Endodermal cell (in vitro differentiated cells): ENCODE measurements at regions not wholly inside any gene's neighbourhood (a gene's known extent, or its start where the extent isn't known, plus 50 kb on each side); places are given as distances from the start of the nearest gene placed in this dataset.

Experiments used
- DNase-seq: peaks from one replicate; pipeline ENCODE4 v3.0.0-alpha.2; 2017
- H3K27ac ChIP-seq: 2 replicates; pipeline ENCODE4 v1.5.1; 2013; ENCODE audit warnings: mild to moderate bottlenecking, low read depth, low read length, moderate library complexity
- H3K27me3 ChIP-seq: 2 replicates; pipeline ENCODE4 v1.6.1; 2013; ENCODE audit warnings: mild to moderate bottlenecking, low read length, moderate library complexity; ENCODE audit not compliant: insufficient read depth, control insufficient read depth, poor library complexity, severe bottlenecking
- H3K36me3 ChIP-seq: 2 replicates; pipeline ENCODE4 v1.7.0; 2013; ENCODE audit warnings: mild to moderate bottlenecking, low read length, moderate library complexity; ENCODE audit not compliant: control insufficient read depth, insufficient read depth
- H3K4me1 ChIP-seq: one replicate; pipeline ENCODE4 v1.7.0; 2013; ENCODE audit warnings: low read length; ENCODE audit not compliant: control insufficient read depth, insufficient read depth
- H3K4me3 ChIP-seq: 2 replicates; pipeline ENCODE4 v1.5.1; 2013; ENCODE audit warnings: mild to moderate bottlenecking, low read length, moderate library complexity
- H3K9ac ChIP-seq: 2 replicates; pipeline ENCODE4 v1.6.1; 2013; ENCODE audit warnings: mild to moderate bottlenecking, low read length, moderate library complexity; ENCODE audit not compliant: poor library complexity, severe bottlenecking; ENCODE audit errors: extremely low read depth
- H3K9me3 ChIP-seq: 2 replicates; pipeline ENCODE4 v1.6.1; 2013; ENCODE audit warnings: mild to moderate bottlenecking, low read length, moderate library complexity; ENCODE audit not compliant: control insufficient read depth
- H3K27ac Mint-ChIP-seq: 2 replicates; pipeline ENCODE4 v1.8.0; 2020; ENCODE audit warnings: mixed read lengths
- H3K27me3 Mint-ChIP-seq: 2 replicates; pipeline ENCODE4 v1.8.0; 2021; ENCODE audit warnings: mild to moderate bottlenecking, mixed read lengths; ENCODE audit not compliant: insufficient read depth
- H3K36me3 Mint-ChIP-seq: 2 replicates; pipeline ENCODE4 v1.8.0; 2020; ENCODE audit warnings: low read depth, mixed read lengths
- H3K4me1 Mint-ChIP-seq: 2 replicates; pipeline ENCODE4 v1.8.0; 2020; ENCODE audit warnings: mixed read lengths
- H3K4me3 Mint-ChIP-seq: 2 replicates; pipeline ENCODE4 v1.8.0; 2020; ENCODE audit warnings: mild to moderate bottlenecking, moderate library complexity, mixed read lengths
- H3K9me3 Mint-ChIP-seq: 2 replicates; pipeline ENCODE4 v1.8.0; 2020; ENCODE audit warnings: mild to moderate bottlenecking, mixed read lengths
- WGBS, 2 experiments: methylation state at CpG; one replicate each; pipeline versions ENCODE4 v1.1.5 to v1.1.7; 2013; ENCODE audit warnings: missing lambda C conversion rate in 2 of 2, mixed read lengths in 1 of 2; ENCODE audit not compliant: insufficient coverage in 1 of 2, insufficient read length in 1 of 2; 5-methylcytosine and 5-hydroxymethylcytosine counted together
- TF ChIP-seq, protein P1 (sequence below): fragments of 200-600 bp; sonication (generic); conservative IDR thresholded peaks from 2 replicates; pipeline ENCODE4 v1.5.0; 2021; ENCODE audit warnings: antibody characterized with exemption, mild to moderate bottlenecking

DNA sequence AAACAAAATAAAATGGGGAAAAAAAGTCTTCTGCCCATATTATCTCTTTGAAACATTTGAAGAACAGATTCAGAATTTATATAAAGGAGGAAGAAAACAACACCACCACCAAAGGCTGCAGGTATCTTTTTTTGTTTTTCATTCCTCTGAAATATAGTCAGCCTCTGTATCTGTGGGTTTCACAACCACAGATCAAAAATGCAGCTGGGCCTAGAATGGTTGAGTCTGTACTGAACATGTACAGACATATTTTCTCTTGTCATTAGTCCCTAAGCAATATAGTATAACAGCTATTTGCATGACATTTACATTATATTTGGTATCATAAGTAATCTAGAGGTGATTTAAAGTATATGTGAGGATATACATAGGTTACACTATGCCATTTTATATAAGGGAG, 559.7 kb upstream of the LRRN3 start:
- H3K27ac Mint-ChIP-seq: no peak overlapping the region
- H3K36me3 ChIP-seq: no peaks in the 10 kb centered on the region
- H3K4me3 Mint-ChIP-seq: no peak overlapping the region
- H3K27ac ChIP-seq: no peak overlapping the region
- peaks cover 7% of the 10 kb centered on the region for H3K9me3 ChIP-seq
- H3K9me3 Mint-ChIP-seq: peaks cover 2% of the 10 kb centered on the region
- TF ChIP-seq, protein P1, sequence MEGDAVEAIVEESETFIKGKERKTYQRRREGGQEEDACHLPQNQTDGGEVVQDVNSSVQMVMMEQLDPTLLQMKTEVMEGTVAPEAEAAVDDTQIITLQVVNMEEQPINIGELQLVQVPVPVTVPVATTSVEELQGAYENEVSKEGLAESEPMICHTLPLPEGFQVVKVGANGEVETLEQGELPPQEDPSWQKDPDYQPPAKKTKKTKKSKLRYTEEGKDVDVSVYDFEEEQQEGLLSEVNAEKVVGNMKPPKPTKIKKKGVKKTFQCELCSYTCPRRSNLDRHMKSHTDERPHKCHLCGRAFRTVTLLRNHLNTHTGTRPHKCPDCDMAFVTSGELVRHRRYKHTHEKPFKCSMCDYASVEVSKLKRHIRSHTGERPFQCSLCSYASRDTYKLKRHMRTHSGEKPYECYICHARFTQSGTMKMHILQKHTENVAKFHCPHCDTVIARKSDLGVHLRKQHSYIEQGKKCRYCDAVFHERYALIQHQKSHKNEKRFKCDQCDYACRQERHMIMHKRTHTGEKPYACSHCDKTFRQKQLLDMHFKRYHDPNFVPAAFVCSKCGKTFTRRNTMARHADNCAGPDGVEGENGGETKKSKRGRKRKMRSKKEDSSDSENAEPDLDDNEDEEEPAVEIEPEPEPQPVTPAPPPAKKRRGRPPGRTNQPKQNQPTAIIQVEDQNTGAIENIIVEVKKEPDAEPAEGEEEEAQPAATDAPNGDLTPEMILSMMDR: no peak
- H3K4me3 ChIP-seq: no peak overlapping the region
- no peaks in the 10 kb centered on the region for H3K36me3 Mint-ChIP-seq
- H3K27me3 Mint-ChIP-seq: peaks cover 13% of the 10 kb centered on the region
- H3K4me1 ChIP-seq: no peaks in the 10 kb centered on the region
- no peak for DNase-seq
- peaks cover 25% of the 10 kb centered on the region for H3K27me3 ChIP-seq
- no peak overlapping the region for H3K9ac ChIP-seq
- peaks cover 11% of the 10 kb centered on the region for H3K4me1 Mint-ChIP-seq

DNA sequence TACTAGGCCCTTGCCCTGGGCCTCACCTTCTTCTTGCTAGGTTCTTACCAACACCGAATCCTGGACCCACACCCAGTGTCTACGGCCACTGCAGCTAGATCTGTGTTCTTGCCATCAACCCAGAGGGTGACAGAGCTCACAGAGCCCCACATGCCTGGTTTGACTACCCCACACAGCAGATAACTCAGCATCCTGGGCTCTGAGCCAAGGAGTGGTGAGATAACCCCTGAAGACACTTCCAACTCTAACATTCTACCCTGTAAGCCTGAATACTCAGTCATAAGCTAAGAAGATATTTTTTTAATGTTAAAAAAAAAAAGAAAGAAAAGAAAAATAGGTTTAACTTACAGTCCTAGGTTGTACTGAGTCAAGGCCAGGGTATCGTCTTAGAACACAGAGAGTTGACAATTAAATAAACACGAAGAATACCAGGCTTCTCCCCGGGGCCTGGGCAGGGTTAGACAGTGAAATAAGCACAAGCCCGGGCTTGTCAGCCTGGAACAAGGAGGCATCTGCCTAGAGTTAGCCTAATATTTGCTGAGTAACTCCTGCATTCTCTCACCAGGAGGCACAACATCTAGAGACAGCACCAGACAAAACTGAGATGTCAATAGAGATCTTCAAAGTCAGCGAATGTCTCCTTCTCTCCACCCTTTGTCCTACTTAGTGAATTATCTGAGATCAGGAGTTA, 556.5 kb upstream of the LRRN3 start:
- H3K36me3 Mint-ChIP-seq: no peaks in the 10 kb centered on the region
- no peak overlapping the region for H3K27ac ChIP-seq
- H3K27me3 ChIP-seq: no peaks in the 10 kb centered on the region
- peaks cover 7% of the 10 kb centered on the region for H3K9me3 ChIP-seq
- no peaks in the 10 kb centered on the region for H3K27me3 Mint-ChIP-seq
- TF ChIP-seq, protein P1: peak; percentile 27
- DNase-seq: no peak
- peaks cover 2% of the 10 kb centered on the region for H3K9me3 Mint-ChIP-seq
- H3K4me3 Mint-ChIP-seq: no peak overlapping the region
- H3K4me3 ChIP-seq: no peak overlapping the region
- WGBS, 2 experiments: 80 to 90% methylated on average over 3 to 7 of the region's 7 CpGs
- H3K4me1 Mint-ChIP-seq: peaks cover 11% of the 10 kb centered on the region
- H3K9ac ChIP-seq: no peak overlapping the region
- H3K36me3 ChIP-seq: no peaks in the 10 kb centered on the region
- H3K27ac Mint-ChIP-seq: peak overlapping the region; percentile 38
- no peaks in the 10 kb centered on the region for H3K4me1 ChIP-seq

DNA sequence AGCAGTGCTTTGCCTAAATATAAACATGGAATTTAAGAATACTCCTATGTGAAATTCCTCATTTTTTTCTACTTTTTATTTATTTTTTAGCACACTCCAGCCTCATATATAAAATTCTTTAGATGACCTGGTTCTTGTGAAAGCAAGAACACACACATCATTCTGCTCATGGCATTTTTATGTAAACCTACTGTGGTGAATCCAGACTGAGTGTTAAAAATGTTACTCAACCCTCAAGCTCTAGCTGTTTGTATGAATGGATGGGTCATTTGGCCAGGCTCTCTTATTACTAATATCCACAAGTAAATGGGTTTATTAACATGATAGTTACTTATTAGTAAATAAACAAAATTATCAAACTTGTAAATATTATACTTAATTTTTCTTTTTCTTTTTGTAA, 551.7 kb upstream of the LRRN3 start:
- Histone ChIP-seq H3K9me3 (no peaks in the 10 kb centered on the region), H3K36me3 (no peaks in the 10 kb centered on the region), H3K9ac (no peak overlapping the region), H3K4me3 (no peak overlapping the region), H3K27ac (no peak overlapping the region), H3K4me1 (no peaks in the 10 kb centered on the region), H3K27me3 (no peaks in the 10 kb centered on the region)
- H3K36me3 Mint-ChIP-seq: no peaks in the 10 kb centered on the region
- H3K4me3 Mint-ChIP-seq: no peak overlapping the region
- H3K27ac Mint-ChIP-seq: no peak overlapping the region
- H3K9me3 Mint-ChIP-seq: no peaks in the 10 kb centered on the region
- H3K27me3 Mint-ChIP-seq: no peaks in the 10 kb centered on the region
- peaks cover 8% of the 10 kb centered on the region for H3K4me1 Mint-ChIP-seq
- DNase-seq: no peak
- TF ChIP-seq, protein P1: no peak
